Astrocyte (in vitro differentiated cells and primary cell): ENCODE measurements at regions not wholly inside any gene's neighbourhood (a gene's known extent, or its start where the extent isn't known, plus 50 kb on each side); places are given as distances from the start of the nearest gene placed in this dataset.

ENCODE experiments used
- DNase-seq: peaks from one replicate; pipeline ENCODE4 v3.0.0-alpha.2; 2010; ENCODE audit warnings: low read depth
- FAIRE-seq: peaks from 2 replicates; lab custom pipeline; 2011; peaks lifted over from hg19 to GRCh38; lab: Jason Lieb, UNC
- H2AFZ ChIP-seq: 2 replicates; pipeline ENCODE4 v1.6.0; 2012; ENCODE audit warnings: low read depth, low read length, inconsistent platforms
- H3K27ac ChIP-seq: 2 replicates; pipeline ENCODE4 v1.5.1; 2011; ENCODE audit warnings: low read depth, low read length, inconsistent platforms
- H3K27me3 ChIP-seq: 2 replicates; pipeline ENCODE4 v1.6.0; 2011; ENCODE audit warnings: low read length, inconsistent platforms; ENCODE audit not compliant: insufficient read depth
- H3K36me3 ChIP-seq: 2 replicates; pipeline ENCODE4 v1.5.1; 2011; ENCODE audit warnings: low read length, inconsistent platforms; ENCODE audit not compliant: insufficient read depth
- H3K4me1 ChIP-seq: 2 replicates; pipeline ENCODE4 v1.5.1; 2011; ENCODE audit warnings: low read length, inconsistent platforms; ENCODE audit not compliant: insufficient read depth
- H3K4me2 ChIP-seq: 2 replicates; pipeline ENCODE4 v1.6.0; 2012; ENCODE audit warnings: low read length, inconsistent platforms
- H3K4me3 ChIP-seq: 2 replicates; pipeline ENCODE4 v1.5.1; 2011; ENCODE audit warnings: low read depth, mild to moderate bottlenecking, low read length, inconsistent platforms; ENCODE audit not compliant: insufficient read depth
- H3K79me2 ChIP-seq: 2 replicates; pipeline ENCODE4 v1.6.0; 2012; ENCODE audit warnings: mild to moderate bottlenecking, low read length, inconsistent platforms; ENCODE audit not compliant: insufficient read depth
- H3K9ac ChIP-seq: 2 replicates; pipeline ENCODE4 v1.6.0; 2012; ENCODE audit warnings: mild to moderate bottlenecking, low read length, inconsistent platforms
- H3K9me3 ChIP-seq: 2 replicates; pipeline ENCODE4 v1.5.1; 2012; ENCODE audit warnings: low read depth, mild to moderate bottlenecking, low read length, inconsistent platforms; ENCODE audit not compliant: insufficient read depth
- H4K20me1 ChIP-seq: 2 replicates; pipeline ENCODE4 v1.6.0; 2012; ENCODE audit warnings: low read length, inconsistent platforms; ENCODE audit not compliant: insufficient read depth
- H3K27ac Mint-ChIP-seq: one replicate; pipeline ENCODE4 v1.8.0; 2021; ENCODE audit warnings: mild to moderate bottlenecking, mixed read lengths; ENCODE audit not compliant: unreplicated experiment
- H3K27me3 Mint-ChIP-seq: one replicate; pipeline ENCODE4 v1.8.0; 2021; ENCODE audit warnings: low read depth, mixed read lengths; ENCODE audit not compliant: unreplicated experiment
- H3K36me3 Mint-ChIP-seq: one replicate; pipeline ENCODE4 v1.8.0; 2021; ENCODE audit warnings: low read depth, mixed read lengths; ENCODE audit not compliant: unreplicated experiment
- H3K4me1 Mint-ChIP-seq: one replicate; pipeline ENCODE4 v1.8.0; 2021; ENCODE audit warnings: low read depth, mixed read lengths; ENCODE audit not compliant: unreplicated experiment
- H3K4me3 Mint-ChIP-seq: one replicate; pipeline ENCODE4 v1.8.0; 2021; ENCODE audit warnings: mild to moderate bottlenecking, moderate library complexity, mixed read lengths; ENCODE audit not compliant: unreplicated experiment
- H3K9me3 Mint-ChIP-seq: one replicate; pipeline ENCODE4 v1.8.0; 2021; ENCODE audit warnings: mild to moderate bottlenecking, mixed read lengths; ENCODE audit not compliant: unreplicated experiment
- CTCF ChIP-seq: IDR thresholded peaks from 2 replicates; pipeline ENCODE4 v1.5.1; 2011; ENCODE audit warnings: low read depth, mild to moderate bottlenecking, inconsistent platforms, low read length, moderate library complexity; ENCODE audit not compliant: insufficient read depth
- EZH2 ChIP-seq: IDR thresholded peaks from 2 replicates; pipeline ENCODE4 v1.6.1; 2012; ENCODE audit warnings: mild to moderate bottlenecking, low read length, inconsistent platforms; ENCODE audit not compliant: insufficient read depth

- Histone ChIP-seq H2AFZ (no peak overlapping the region), H3K27me3 (peaks cover 3% of the 10 kb centered on the region), H3K36me3 (no peaks in the 10 kb centered on the region), H3K4me1 (peaks cover 21% of the 10 kb centered on the region), H3K27ac (no peak overlapping the region), H3K4me2 (no peak overlapping the region), H3K4me3 (no peak overlapping the region), H3K9ac (no peak overlapping the region), H3K9me3 (no peaks in the 10 kb centered on the region), H3K79me2 (no peaks in the 10 kb centered on the region), H4K20me1 (no peaks in the 10 kb centered on the region)
- FAIRE-seq = no peak
- H3K27ac Mint-ChIP-seq = no peak overlapping the region
- peaks cover 2% of the 10 kb centered on the region for H3K9me3 Mint-ChIP-seq
- H3K4me3 Mint-ChIP-seq = no peak overlapping the region
- H3K36me3 Mint-ChIP-seq = peaks cover 2% of the 10 kb centered on the region
- DNase-seq = no peak
- H3K4me1 Mint-ChIP-seq = peaks cover 24% of the 10 kb centered on the region
- TF ChIP-seq CTCF (no peak), EZH2 (no peak)
- peaks cover 8% of the 10 kb centered on the region for H3K27me3 Mint-ChIP-seq
Observed at GRCh38 chr2:20523799-20524187, 76.9 kb downstream of the RHOB start.

GRCh38 chr2:20524412-20525040, 77.7 kb downstream of the RHOB start:
- DNase-seq (no peak), FAIRE-seq (no peak)
- TF ChIP-seq EZH2 (no peak), CTCF (no peak)
- Histone ChIP-seq H3K27ac (no peak overlapping the region), H3K79me2 (no peaks in the 10 kb centered on the region), H4K20me1 (no peaks in the 10 kb centered on the region), H3K27me3 (peaks cover 3% of the 10 kb centered on the region), H3K9me3 (no peaks in the 10 kb centered on the region), H3K4me2 (no peak overlapping the region), H3K9ac (no peak overlapping the region), H3K36me3 (no peaks in the 10 kb centered on the region), H3K4me3 (no peak overlapping the region), H3K4me1 (peaks cover 21% of the 10 kb centered on the region), H2AFZ (no peak overlapping the region)
- Mint-ChIP-seq H3K4me3 (no peak overlapping the region), H3K4me1 (peaks cover 24% of the 10 kb centered on the region), H3K36me3 (no peaks in the 10 kb centered on the region), H3K27me3 (peaks cover 8% of the 10 kb centered on the region), H3K27ac (peak overlapping the region; percentile 72), H3K9me3 (peaks cover 2% of the 10 kb centered on the region)
